ENCODE measurements at regions not wholly inside any gene's neighbourhood (a gene's known extent, or its start where the extent isn't known, plus 50 kb on each side); places are given as distances from the start of the nearest gene placed in this dataset.

- no peak overlapping the region for H3K4me3 ChIP-seq (ENCODE audit: low read length)
- no peaks in the 10 kb centered on the region for H3K27me3 ChIP-seq (ENCODE audit: control insufficient read depth in 1 of 2, insufficient read depth in 2 of 2, low read length in 2 of 2)
- Mint-ChIP-seq H3K36me3 (ENCODE audit: low read depth) (no peaks in the 10 kb centered on the region), H3K27me3 (no peaks in the 10 kb centered on the region), H3K4me1 (ENCODE audit: low read depth) (no peaks in the 10 kb centered on the region), H3K9me3 (peaks cover 3% of the 10 kb centered on the region), H3K27ac (no peak overlapping the region), H3K4me3 (no peak overlapping the region)
- no peaks in the 10 kb centered on the region for H3K4me1 ChIP-seq (ENCODE audit: insufficient read depth, low read length)
- TF ChIP-seq, protein P1, sequence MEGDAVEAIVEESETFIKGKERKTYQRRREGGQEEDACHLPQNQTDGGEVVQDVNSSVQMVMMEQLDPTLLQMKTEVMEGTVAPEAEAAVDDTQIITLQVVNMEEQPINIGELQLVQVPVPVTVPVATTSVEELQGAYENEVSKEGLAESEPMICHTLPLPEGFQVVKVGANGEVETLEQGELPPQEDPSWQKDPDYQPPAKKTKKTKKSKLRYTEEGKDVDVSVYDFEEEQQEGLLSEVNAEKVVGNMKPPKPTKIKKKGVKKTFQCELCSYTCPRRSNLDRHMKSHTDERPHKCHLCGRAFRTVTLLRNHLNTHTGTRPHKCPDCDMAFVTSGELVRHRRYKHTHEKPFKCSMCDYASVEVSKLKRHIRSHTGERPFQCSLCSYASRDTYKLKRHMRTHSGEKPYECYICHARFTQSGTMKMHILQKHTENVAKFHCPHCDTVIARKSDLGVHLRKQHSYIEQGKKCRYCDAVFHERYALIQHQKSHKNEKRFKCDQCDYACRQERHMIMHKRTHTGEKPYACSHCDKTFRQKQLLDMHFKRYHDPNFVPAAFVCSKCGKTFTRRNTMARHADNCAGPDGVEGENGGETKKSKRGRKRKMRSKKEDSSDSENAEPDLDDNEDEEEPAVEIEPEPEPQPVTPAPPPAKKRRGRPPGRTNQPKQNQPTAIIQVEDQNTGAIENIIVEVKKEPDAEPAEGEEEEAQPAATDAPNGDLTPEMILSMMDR (IDR thresholded peaks at IDR 0.05): no peak
- DNase-seq (no peak), ATAC-seq (ENCODE audit: poor library complexity) (no peak)
- H3K27ac ChIP-seq (ENCODE audit: low read depth in 1 of 2, low read length in 2 of 2): no peak overlapping the region
- intact Hi-C loops (cut with DNase I, micrococcal nuclease): no loop called here
- ChIA-PET CTCF (interaction anchor here (0.6 kb wide), 1 partner anchor 180 kb away, joined by 3 read pairs; no protein-coding TSS in a partner anchor), POLR2A (no interaction called here)
- H3K9me3 ChIP-seq (ENCODE audit: control insufficient read depth in 1 of 2, insufficient read depth in 1 of 2, low read length in 2 of 2): no peaks in the 10 kb centered on the region
- no peaks in the 10 kb centered on the region for H3K36me3 ChIP-seq (ENCODE audit: insufficient read depth, low read length)
These were observed 254.6 kb downstream of the C12orf42 start for GRCh38 chr12:103241184-103241583.

- Histone ChIP-seq H3K27me3 (ENCODE audit: control insufficient read depth in 1 of 2, insufficient read depth in 2 of 2, low read length in 2 of 2) (no peaks in the 10 kb centered on the region), H3K4me3 (ENCODE audit: low read length) (no peak overlapping the region), H3K27ac (ENCODE audit: low read depth in 1 of 2, low read length in 2 of 2) (no peak overlapping the region), H3K36me3 (ENCODE audit: insufficient read depth, low read length) (no peaks in the 10 kb centered on the region), H3K9me3 (ENCODE audit: control insufficient read depth in 1 of 2, insufficient read depth in 1 of 2, low read length in 2 of 2) (no peaks in the 10 kb centered on the region), H3K4me1 (ENCODE audit: insufficient read depth, low read length) (no peaks in the 10 kb centered on the region)
- Mint-ChIP-seq H3K27ac (no peak overlapping the region), H3K4me3 (no peak overlapping the region), H3K36me3 (ENCODE audit: low read depth) (no peaks in the 10 kb centered on the region), H3K9me3 (no peaks in the 10 kb centered on the region), H3K27me3 (no peaks in the 10 kb centered on the region), H3K4me1 (ENCODE audit: low read depth) (no peaks in the 10 kb centered on the region)
- TF ChIP-seq, protein P1 (IDR thresholded peaks at IDR 0.05): no peak
- ChIA-PET POLR2A (no interaction called here), CTCF (no interaction called here)
- intact Hi-C loops (cut with DNase I, micrococcal nuclease): no loop called here
- ATAC-seq (ENCODE audit: poor library complexity): no peak
- DNase-seq: no peak
These were observed 251.2 kb downstream of the C12orf42 start for GRCh38 chr12:103244596-103244995.

DNA sequence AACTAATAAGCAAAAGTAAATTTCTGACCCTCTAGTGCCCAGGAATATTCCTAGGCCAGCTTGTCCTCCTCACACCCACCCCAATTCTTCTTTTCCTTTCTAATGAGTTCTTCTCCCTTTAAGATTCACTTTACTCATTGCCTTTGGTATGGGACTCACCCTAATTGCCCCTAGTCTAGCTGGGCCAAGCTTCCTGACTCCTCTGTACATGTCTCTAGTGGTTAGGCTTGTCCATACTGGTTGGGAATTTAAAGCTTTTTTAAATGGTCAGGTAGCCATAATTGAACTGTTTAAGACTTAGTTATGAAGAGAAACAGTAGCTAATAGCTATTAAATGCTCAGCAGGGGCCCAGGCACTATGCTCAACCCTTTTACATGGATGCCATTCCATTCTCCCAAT, 248.2 kb downstream of the C12orf42 start:
- Histone ChIP-seq H3K9me3 (ENCODE audit: control insufficient read depth in 1 of 2, insufficient read depth in 1 of 2, low read length in 2 of 2) (no peaks in the 10 kb centered on the region), H3K36me3 (ENCODE audit: insufficient read depth, low read length) (no peaks in the 10 kb centered on the region), H3K4me1 (ENCODE audit: insufficient read depth, low read length) (no peaks in the 10 kb centered on the region), H3K27me3 (ENCODE audit: control insufficient read depth in 1 of 2, insufficient read depth in 2 of 2, low read length in 2 of 2) (no peaks in the 10 kb centered on the region), H3K27ac (ENCODE audit: low read depth in 1 of 2, low read length in 2 of 2) (no peak overlapping the region), H3K4me3 (ENCODE audit: low read length) (no peak overlapping the region)
- Mint-ChIP-seq H3K27me3 (no peaks in the 10 kb centered on the region), H3K27ac (no peak overlapping the region), H3K36me3 (ENCODE audit: low read depth) (no peaks in the 10 kb centered on the region), H3K4me3 (no peak overlapping the region), H3K9me3 (no peaks in the 10 kb centered on the region), H3K4me1 (ENCODE audit: low read depth) (no peaks in the 10 kb centered on the region)
- ChIA-PET POLR2A (no interaction called here), CTCF (no interaction called here)
- intact Hi-C loops (cut with DNase I, micrococcal nuclease): no loop called here
- DNase-seq (no peak), ATAC-seq (ENCODE audit: poor library complexity) (no peak)
- TF ChIP-seq, protein P1 (IDR thresholded peaks at IDR 0.05): no peak
